GM23248 (cell line): ENCODE measurements at regions not wholly inside any gene's neighbourhood (a gene's known extent, or its start where the extent isn't known, plus 50 kb on each side); places are given as distances from the start of the nearest gene placed in this dataset.

Experiments
- DNase-seq: peaks from one replicate; pipeline ENCODE4 v3.0.0-alpha.2; 2015
- H2AFZ ChIP-seq: fragments of 200-600 bp; sonication (generic); 2 replicates; pipeline ENCODE4 v1.6.1; 2016; ENCODE audit warnings: antibody characterized with exemption
- H3F3A ChIP-seq: fragments of 200-600 bp; sonication (generic); 2 replicates; pipeline ENCODE4 v1.6.1; 2016; ENCODE audit warnings: mild to moderate bottlenecking, antibody characterized with exemption, mixed run types; ENCODE audit not compliant: insufficient read depth
- H3K27ac ChIP-seq: fragments of 200-600 bp; sonication (generic); 2 replicates; pipeline ENCODE4 v1.5.1; 2016; ENCODE audit warnings: mild to moderate bottlenecking
- H3K27me3 ChIP-seq: fragments of 200-600 bp; sonication (generic); replicated peaks from 2 replicates; pipeline ENCODE4 v1.6.1; 2016; ENCODE audit warnings: mild to moderate bottlenecking; ENCODE audit not compliant: insufficient read depth
- H3K36me3 ChIP-seq: fragments of 200-600 bp; sonication (generic); 2 replicates; pipeline ENCODE4 v1.6.1; 2016; ENCODE audit warnings: low read depth, mild to moderate bottlenecking
- H3K4me1 ChIP-seq: fragments of 200-600 bp; sonication (generic); 2 replicates; pipeline ENCODE4 v1.6.1; 2016; ENCODE audit warnings: mild to moderate bottlenecking; ENCODE audit not compliant: insufficient read depth
- H3K4me2 ChIP-seq: fragments of 200-600 bp; sonication (generic); one replicate; pipeline ENCODE4 v1.6.1; 2016; ENCODE audit warnings: mild to moderate bottlenecking; ENCODE audit not compliant: unreplicated experiment
- H3K4me3 ChIP-seq: fragments of 200-600 bp; sonication (generic); 2 replicates; pipeline ENCODE4 v1.5.1; 2016; ENCODE audit warnings: mild to moderate bottlenecking
- H3K79me2 ChIP-seq: fragments of 200-600 bp; sonication (generic); 2 replicates; pipeline ENCODE4 v1.6.1; 2016; ENCODE audit warnings: mild to moderate bottlenecking; ENCODE audit not compliant: insufficient read depth
- H3K9ac ChIP-seq: fragments of 200-600 bp; sonication (generic); 2 replicates; pipeline ENCODE4 v1.6.1; 2016; ENCODE audit warnings: mild to moderate bottlenecking
- H3K9me2 ChIP-seq: fragments of 200-600 bp; sonication (generic); 2 replicates; pipeline ENCODE4 v1.6.1; 2016; ENCODE audit warnings: mixed run types, mild to moderate bottlenecking, moderate library complexity; ENCODE audit not compliant: insufficient read depth
- H3K9me3 ChIP-seq: fragments of 200-600 bp; sonication (generic); one replicate; pipeline ENCODE4 v1.6.1; 2017; ENCODE audit warnings: low read depth
- H4K20me1 ChIP-seq: fragments of 200-600 bp; sonication (generic); 2 replicates; pipeline ENCODE4 v1.6.0; 2016; ENCODE audit not compliant: insufficient read depth
- EZH2 ChIP-seq: fragments of 200-600 bp; sonication (generic); IDR thresholded peaks from 2 replicates; pipeline ENCODE4 v1.6.1; 2018; ENCODE audit warnings: antibody characterized with exemption, mild to moderate bottlenecking; ENCODE audit not compliant: insufficient read depth, poor library complexity, severe bottlenecking
- EZH2phosphoT487 ChIP-seq: fragments of 200-600 bp; sonication (generic); IDR thresholded peaks from 2 replicates; pipeline ENCODE4 v1.6.1; 2018; ENCODE audit warnings: antibody characterized with exemption, moderate library complexity, mild to moderate bottlenecking, low read depth; ENCODE audit not compliant: insufficient read depth
- WGBS, 2 experiments: methylation state at CpG; one replicate each; pipeline ENCODE4 v1.1.6; 2015 to 2017; ENCODE audit warnings: low lambda C conversion rate in 2 of 2, low coverage in 1 of 2; ENCODE audit errors: missing lambda C conversion rate in 2 of 2; 5-methylcytosine and 5-hydroxymethylcytosine counted together
- in situ Hi-C: fragments of 300-500 bp; cut with MboI; formaldehyde crosslinking; loops from 2 replicates; pipeline ENCODE4 v1.15.0; 2020

DNA sequence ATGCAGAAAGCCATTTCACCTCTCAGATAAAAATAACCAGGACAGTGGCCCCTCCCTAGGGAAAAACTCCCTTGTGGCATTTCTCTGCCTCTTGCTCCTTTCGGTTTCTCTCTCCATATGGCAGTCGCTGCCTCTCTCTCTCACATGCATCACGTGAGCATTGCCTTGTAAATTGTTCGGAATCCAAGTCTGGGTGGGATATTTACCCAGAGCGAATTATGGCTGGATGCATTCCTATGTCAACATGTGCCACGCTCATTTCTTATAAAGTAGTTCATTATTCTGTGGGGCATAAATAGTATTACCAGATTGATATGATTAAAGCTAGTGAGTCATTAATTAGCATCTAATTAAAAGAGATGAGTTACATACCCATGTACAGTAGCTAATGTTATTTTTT lies 392.9 kb downstream of the INSC start:
- H3K36me3 ChIP-seq: no peaks in the 10 kb centered on the region
- 1 to 2% methylated on average over 6 of the region's 6 CpGs for whole genome bisulfite sequencing, 2 experiments
- no peak overlapping the region for H3K4me2 ChIP-seq
- in situ Hi-C loops: no loop called here
- no peak overlapping the region for H3K9ac ChIP-seq
- H3F3A ChIP-seq: no peaks in the 10 kb centered on the region
- no peak overlapping the region for H3K27ac ChIP-seq
- H3K9me2 ChIP-seq: no peaks in the 10 kb centered on the region
- H3K4me1 ChIP-seq: no peaks in the 10 kb centered on the region
- no peak for DNase-seq
- H3K27me3 ChIP-seq: no peaks in the 10 kb centered on the region
- H3K79me2 ChIP-seq: no peaks in the 10 kb centered on the region
- H2AFZ ChIP-seq: no peak overlapping the region
- no peaks in the 10 kb centered on the region for H4K20me1 ChIP-seq
- H3K4me3 ChIP-seq: no peak overlapping the region
- H3K9me3 ChIP-seq: no peaks in the 10 kb centered on the region
- TF ChIP-seq EZH2 (no peak), EZH2phosphoT487 (no peak)

DNA sequence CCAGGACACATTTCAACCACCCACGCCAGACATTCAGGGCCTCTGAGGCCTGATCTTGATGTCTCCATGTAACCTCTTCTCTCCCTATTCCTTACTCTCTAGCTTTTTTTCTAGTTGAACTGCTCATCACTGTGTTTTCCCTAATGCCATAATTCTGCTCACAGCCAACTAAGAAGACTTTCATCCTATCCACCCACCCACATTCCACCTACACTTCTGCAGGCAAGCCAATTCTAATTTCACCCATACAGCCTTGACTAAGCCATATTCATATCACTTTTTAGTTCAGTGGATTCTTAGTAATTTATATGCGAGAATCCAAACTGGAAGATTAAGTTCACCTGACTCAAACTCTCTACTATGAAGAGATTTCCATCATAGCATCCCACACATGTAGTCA lies 394.4 kb downstream of the INSC start:
- 33 to 45% methylated on average over 2 of the region's 2 CpGs for WGBS, 2 experiments

DNA sequence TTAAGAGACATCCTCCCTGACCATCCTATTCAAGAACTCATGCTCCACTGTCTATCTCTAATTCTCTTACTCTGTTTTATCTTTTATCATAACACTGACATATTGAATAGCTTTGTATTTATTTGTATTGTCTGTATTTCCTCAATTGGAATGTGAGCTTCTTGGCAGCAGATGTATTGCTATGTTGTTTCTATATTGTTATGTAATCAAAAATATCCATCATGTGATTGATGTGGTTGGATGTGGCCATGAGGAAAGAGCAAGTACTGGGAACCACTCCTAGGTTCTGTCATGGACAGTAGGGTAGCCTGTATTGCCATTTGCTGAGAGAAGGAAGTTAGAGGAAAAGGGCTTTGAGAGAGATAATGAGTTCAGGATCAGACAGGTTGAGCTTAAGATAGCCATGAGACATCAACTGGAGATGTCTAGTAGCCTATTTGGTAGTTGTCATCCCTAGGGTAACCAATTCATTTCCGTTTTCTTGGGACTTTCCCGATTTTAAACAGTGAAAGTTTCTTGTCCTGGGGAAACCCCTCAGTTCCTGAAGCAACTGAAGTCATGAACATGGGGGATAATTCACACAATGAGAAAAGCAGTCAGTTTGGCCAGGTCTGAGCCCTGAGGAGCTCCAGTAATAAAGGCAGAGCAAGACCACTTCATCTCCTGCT lies 404.5 kb downstream of the INSC start:
- Histone ChIP-seq H2AFZ (no peak overlapping the region), H3K4me3 (no peak overlapping the region), H3K4me1 (no peaks in the 10 kb centered on the region), H3K4me2 (no peak overlapping the region), H4K20me1 (no peaks in the 10 kb centered on the region), H3K9me3 (no peaks in the 10 kb centered on the region), H3F3A (no peaks in the 10 kb centered on the region), H3K9ac (no peak overlapping the region), H3K9me2 (no peaks in the 10 kb centered on the region), H3K27ac (no peak overlapping the region), H3K27me3 (no peaks in the 10 kb centered on the region), H3K36me3 (no peaks in the 10 kb centered on the region), H3K79me2 (no peaks in the 10 kb centered on the region)
- in situ Hi-C loops: no loop called here
- TF ChIP-seq EZH2phosphoT487: no peak
- TF ChIP-seq EZH2: no peak
- 0% methylated on average over 2 of the region's 2 CpGs for WGBS, 2 experiments
- DNase-seq: no peak

More for the DNA sequence above, 394.4 kb downstream of the INSC start:
- no peak overlapping the region for H3K4me3 ChIP-seq
- no peak overlapping the region for H2AFZ ChIP-seq
- H3K4me2 ChIP-seq: no peak overlapping the region
- H3F3A ChIP-seq: no peaks in the 10 kb centered on the region
- no peak overlapping the region for H3K9ac ChIP-seq
- H3K36me3 ChIP-seq: no peaks in the 10 kb centered on the region
- in situ Hi-C loops: no loop called here
- H3K9me3 ChIP-seq: no peaks in the 10 kb centered on the region
- no peaks in the 10 kb centered on the region for H3K4me1 ChIP-seq
- no peaks in the 10 kb centered on the region for H3K27me3 ChIP-seq
- H3K79me2 ChIP-seq: no peaks in the 10 kb centered on the region
- H3K27ac ChIP-seq: no peak overlapping the region
- TF ChIP-seq EZH2phosphoT487 (no peak), EZH2 (no peak)
- no peak for DNase-seq
- no peaks in the 10 kb centered on the region for H4K20me1 ChIP-seq
- no peaks in the 10 kb centered on the region for H3K9me2 ChIP-seq

DNA sequence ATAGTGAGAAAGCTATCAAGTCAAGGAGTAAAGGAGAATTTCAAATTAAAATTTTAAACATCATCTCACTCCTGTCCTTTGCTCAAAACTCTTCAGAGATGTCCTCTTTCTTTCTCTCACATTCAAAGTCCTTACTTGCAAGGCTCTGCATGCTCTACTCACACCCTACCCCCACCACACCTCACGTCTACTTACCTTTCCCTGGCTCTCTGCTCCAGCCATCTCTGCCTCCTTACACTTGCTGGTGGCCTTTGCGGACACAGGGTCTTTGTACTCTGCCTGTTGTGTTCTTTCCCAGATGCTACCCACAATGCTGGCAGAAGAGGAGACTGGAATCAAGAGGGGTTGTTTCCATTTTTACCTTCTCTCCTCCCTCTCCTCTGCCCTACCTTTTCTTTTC lies 405.2 kb downstream of the INSC start:
- Histone ChIP-seq H3K27me3 (no peaks in the 10 kb centered on the region), H3K9ac (no peak overlapping the region), H3K79me2 (no peaks in the 10 kb centered on the region), H3K4me3 (no peak overlapping the region), H3K36me3 (no peaks in the 10 kb centered on the region), H4K20me1 (no peaks in the 10 kb centered on the region), H3K9me2 (no peaks in the 10 kb centered on the region), H3F3A (no peaks in the 10 kb centered on the region), H3K4me2 (no peak overlapping the region), H3K9me3 (no peaks in the 10 kb centered on the region), H3K4me1 (no peaks in the 10 kb centered on the region), H3K27ac (no peak overlapping the region), H2AFZ (no peak overlapping the region)
- WGBS, 2 experiments: 11 to 18% methylated on average over 2 of the region's 2 CpGs
- TF ChIP-seq EZH2: no peak
- no peak for DNase-seq
- in situ Hi-C loops: no loop called here

DNA sequence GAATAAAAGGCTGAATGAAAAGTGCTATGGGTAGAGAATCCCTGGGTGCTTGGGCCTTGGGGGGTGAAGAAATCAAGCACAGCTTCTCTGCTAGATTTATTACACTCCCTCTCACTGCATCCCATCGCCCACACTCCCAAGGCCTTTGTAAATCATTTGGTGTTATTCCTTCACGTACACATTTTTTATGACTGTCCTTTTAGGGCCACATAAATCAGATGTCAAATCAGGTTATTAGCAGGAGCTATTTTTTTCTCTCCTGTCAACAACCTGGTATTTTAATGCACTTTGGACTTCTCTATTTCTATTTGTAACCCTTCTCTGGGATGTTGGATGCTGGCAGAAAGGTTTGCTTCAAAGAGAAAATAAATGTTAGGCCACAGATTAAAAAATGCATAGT lies 408.8 kb downstream of the INSC start:
- Histone ChIP-seq H4K20me1 (no peaks in the 10 kb centered on the region), H3K79me2 (no peaks in the 10 kb centered on the region), H3K4me3 (no peak overlapping the region), H3K9ac (no peak overlapping the region), H3K9me2 (no peaks in the 10 kb centered on the region), H3K36me3 (no peaks in the 10 kb centered on the region), H3K9me3 (no peaks in the 10 kb centered on the region), H3K4me2 (no peak overlapping the region), H3K27me3 (no peaks in the 10 kb centered on the region), H3K4me1 (no peaks in the 10 kb centered on the region), H3K27ac (no peak overlapping the region), H2AFZ (no peak overlapping the region), H3F3A (no peaks in the 10 kb centered on the region)
- no peak for DNase-seq
- in situ Hi-C loops: no loop called here
- TF ChIP-seq EZH2: no peak
- TF ChIP-seq EZH2phosphoT487: no peak
- WGBS, 2 experiments: 6% methylated on average over 2 of the region's 2 CpGs
